Lower leg skin (tissue), 3 donors: ENCODE measurements at regions not wholly inside any gene's neighbourhood (a gene's known extent, or its start where the extent isn't known, plus 50 kb on each side); places are given as distances from the start of the nearest gene placed in this dataset.

ENCODE experiments used
- CTCF ChIP-seq, 3 donors: fragments of 450-650 bp; IDR thresholded peaks; one replicate each; pipeline ENCODE4 v1.5.1; 2016; ENCODE audit warnings: antibody characterized with exemption in 3 of 3, mild to moderate bottlenecking in 3 of 3, moderate library complexity in 2 of 3
- POLR2A ChIP-seq, 2 donors: fragments of 450-650 bp; IDR thresholded peaks; one replicate each; pipeline ENCODE4 v1.6.1; 2016 to 2017; ENCODE audit warnings: antibody characterized with exemption in 2 of 2, mild to moderate bottlenecking in 1 of 2, moderate library complexity in 1 of 2

GRCh38 chr6:102749210-102749971, 1355.9 kb downstream of the GRIK2 start:
- no peak for TF ChIP-seq CTCF (IDR thresholded peaks at IDR 0.05)
- TF ChIP-seq POLR2A (IDR thresholded peaks at IDR 0.05): no peak
